ENCODE measurements at regions not wholly inside any gene's neighbourhood (a gene's known extent, or its start where the extent isn't known, plus 50 kb on each side); places are given as distances from the start of the nearest gene placed in this dataset.

- TF ChIP-seq CTCF (IDR thresholded peaks at IDR 0.05) (no peak), POLR2A (IDR thresholded peaks at IDR 0.05) (no peak)
Measured at GRCh38 chr18:39958876-39959275, 1996.2 kb upstream of the PIK3C3 start.
